ENCODE measurements at regions not wholly inside any gene's neighbourhood (a gene's known extent, or its start where the extent isn't known, plus 50 kb on each side); places are given as distances from the start of the nearest gene placed in this dataset.

DNA sequence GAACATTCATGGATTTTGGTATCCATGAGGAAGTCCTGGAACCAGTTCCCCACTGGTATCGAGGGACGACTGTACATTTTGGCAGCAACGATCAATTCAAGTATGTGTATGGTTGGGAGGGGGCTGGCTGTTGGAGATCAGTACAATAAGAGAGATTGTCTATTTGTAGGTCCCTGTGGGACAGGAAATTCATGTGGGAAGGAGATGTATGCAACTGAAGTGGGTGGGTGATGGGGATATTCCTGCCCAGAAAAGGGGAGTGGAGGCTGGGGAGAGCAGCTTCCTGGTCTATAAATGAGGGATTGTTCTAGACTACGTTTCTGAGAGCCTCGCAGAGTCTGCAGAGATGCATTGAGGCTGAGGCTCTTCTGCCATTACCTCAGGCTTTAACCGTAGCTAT, 140.2 kb upstream of the MAGI3 start:
- TF ChIP-seq POLR2A (IDR thresholded peaks at IDR 0.05) = no peak
- no peak for TF ChIP-seq POLR2AphosphoS5 (IDR thresholded peaks at IDR 0.05)
- TF ChIP-seq, protein P1, sequence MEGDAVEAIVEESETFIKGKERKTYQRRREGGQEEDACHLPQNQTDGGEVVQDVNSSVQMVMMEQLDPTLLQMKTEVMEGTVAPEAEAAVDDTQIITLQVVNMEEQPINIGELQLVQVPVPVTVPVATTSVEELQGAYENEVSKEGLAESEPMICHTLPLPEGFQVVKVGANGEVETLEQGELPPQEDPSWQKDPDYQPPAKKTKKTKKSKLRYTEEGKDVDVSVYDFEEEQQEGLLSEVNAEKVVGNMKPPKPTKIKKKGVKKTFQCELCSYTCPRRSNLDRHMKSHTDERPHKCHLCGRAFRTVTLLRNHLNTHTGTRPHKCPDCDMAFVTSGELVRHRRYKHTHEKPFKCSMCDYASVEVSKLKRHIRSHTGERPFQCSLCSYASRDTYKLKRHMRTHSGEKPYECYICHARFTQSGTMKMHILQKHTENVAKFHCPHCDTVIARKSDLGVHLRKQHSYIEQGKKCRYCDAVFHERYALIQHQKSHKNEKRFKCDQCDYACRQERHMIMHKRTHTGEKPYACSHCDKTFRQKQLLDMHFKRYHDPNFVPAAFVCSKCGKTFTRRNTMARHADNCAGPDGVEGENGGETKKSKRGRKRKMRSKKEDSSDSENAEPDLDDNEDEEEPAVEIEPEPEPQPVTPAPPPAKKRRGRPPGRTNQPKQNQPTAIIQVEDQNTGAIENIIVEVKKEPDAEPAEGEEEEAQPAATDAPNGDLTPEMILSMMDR (IDR thresholded peaks at IDR 0.05) = no peak
- TF ChIP-seq EP300 (IDR thresholded peaks at IDR 0.05) = no peak

Data from upper lobe of left lung (tissue), 4 donors.